ENCODE measurements at regions not wholly inside any gene's neighbourhood (a gene's known extent, or its start where the extent isn't known, plus 50 kb on each side); places are given as distances from the start of the nearest gene placed in this dataset.

GRCh38 chr4:111879539-111879938 lies 265.7 kb upstream of the FAM241A start:
- no peak for TF ChIP-seq CTCF (IDR thresholded peaks at IDR 0.05)
- no peak for TF ChIP-seq MAX (IDR thresholded peaks at IDR 0.05)
- no peak for TF ChIP-seq JUNB (IDR thresholded peaks at IDR 0.05)
- TF ChIP-seq POLR2A (IDR thresholded peaks at IDR 0.05; ENCODE audit: low read length) = no peak
- TF ChIP-seq PBX3 (IDR thresholded peaks at IDR 0.05) = no peak
- TF ChIP-seq PHF8 (IDR thresholded peaks at IDR 0.05; ENCODE audit: borderline replicate concordance, low read depth) = no peak
- TF ChIP-seq RFX5 (IDR thresholded peaks at IDR 0.05) = no peak
- no peak for TF ChIP-seq EP300 (IDR thresholded peaks at IDR 0.05)
- no peak for TF ChIP-seq KDM1A (IDR thresholded peaks at IDR 0.05; ENCODE audit: low read depth)
- TF ChIP-seq JUN (IDR thresholded peaks at IDR 0.05) = no peak
- no peak for TF ChIP-seq MAFK (IDR thresholded peaks at IDR 0.05; ENCODE audit: partially characterized antibody)
- TF ChIP-seq FOSL2 (IDR thresholded peaks at IDR 0.05) = no peak
- no peak for TF ChIP-seq FOSL2 (CRISPR knock-in tag; IDR thresholded peaks at IDR 0.05)
- no peak for TF ChIP-seq REST (IDR thresholded peaks at IDR 0.05)
